ENCODE measurements at regions not wholly inside any gene's neighbourhood (a gene's known extent, or its start where the extent isn't known, plus 50 kb on each side); places are given as distances from the start of the nearest gene placed in this dataset.

- Histone ChIP-seq H3K4me1 (ENCODE audit: insufficient read depth, insufficient read length) (no peaks in the 10 kb centered on the region), H3K27me3 (ENCODE audit: insufficient read depth, insufficient read length) (no peaks in the 10 kb centered on the region), H3K9me3 (ENCODE audit: insufficient read depth, low read length) (no peaks in the 10 kb centered on the region), H3K36me3 (ENCODE audit: insufficient read depth, insufficient read length, low read length) (no peaks in the 10 kb centered on the region), H3K4me3 (ENCODE audit: insufficient read length, low read depth) (no peak overlapping the region), H3K9ac (ENCODE audit: insufficient read length, low read depth) (no peak overlapping the region)
- no peak for DNase-seq (ENCODE audit: low read depth, low spot score)
- TF ChIP-seq SUZ12 (IDR thresholded peaks at IDR 0.05; ENCODE audit: extremely low read depth, insufficient read depth, insufficient read length) (no peak), ZNF274 (IDR thresholded peaks at IDR 0.05; ENCODE audit: low read depth, low read length) (no peak), YY1 (IDR thresholded peaks at IDR 0.05; ENCODE audit: insufficient read depth, insufficient read length) (no peak)
Measured at GRCh38 chr18:41206341-41206830, 748.6 kb upstream of the PIK3C3 start.

GRCh38 chr18:41199212-41199611 is 755.8 kb upstream of the PIK3C3 start:
- no peak overlapping the region for H3K9ac ChIP-seq (ENCODE audit: insufficient read length, low read depth)
- no peaks in the 10 kb centered on the region for H3K4me1 ChIP-seq (ENCODE audit: insufficient read depth, insufficient read length)
- H3K9me3 ChIP-seq (ENCODE audit: insufficient read depth, low read length) = no peaks in the 10 kb centered on the region
- TF ChIP-seq ZNF274 (IDR thresholded peaks at IDR 0.05; ENCODE audit: low read depth, low read length) = no peak
- no peak for TF ChIP-seq YY1 (IDR thresholded peaks at IDR 0.05; ENCODE audit: insufficient read depth, insufficient read length)
- no peak for TF ChIP-seq SUZ12 (IDR thresholded peaks at IDR 0.05; ENCODE audit: extremely low read depth, insufficient read depth, insufficient read length)
- DNase-seq (ENCODE audit: low read depth, low spot score) = no peak
- H3K27me3 ChIP-seq (ENCODE audit: insufficient read depth, insufficient read length) = no peaks in the 10 kb centered on the region
- no peak overlapping the region for H3K4me3 ChIP-seq (ENCODE audit: insufficient read length, low read depth)
- H3K36me3 ChIP-seq (ENCODE audit: insufficient read depth, insufficient read length, low read length) = no peaks in the 10 kb centered on the region

DNA sequence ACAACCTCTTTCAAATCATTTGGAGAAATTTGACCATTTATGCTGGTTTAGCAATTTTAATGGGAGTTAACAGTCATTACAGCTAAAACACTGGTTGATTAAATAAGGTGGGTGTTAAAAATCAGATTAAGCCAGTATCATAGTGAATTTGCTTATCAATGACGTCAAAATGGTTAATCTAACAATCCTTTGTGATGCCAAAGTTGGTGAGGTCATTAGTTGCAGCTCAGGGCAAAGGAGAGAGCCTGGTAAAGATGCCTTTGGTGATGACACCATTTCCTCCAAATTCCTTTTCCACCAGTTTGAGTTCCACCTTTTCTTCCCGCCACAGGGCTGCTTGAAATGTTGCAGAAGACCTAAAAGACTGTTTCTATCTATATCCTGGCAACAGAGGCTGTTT is 757.1 kb upstream of the PIK3C3 start:
- H3K9ac ChIP-seq (ENCODE audit: insufficient read length, low read depth) = no peak overlapping the region
- H3K4me3 ChIP-seq (ENCODE audit: insufficient read length, low read depth) = no peak overlapping the region
- TF ChIP-seq ZNF274 (IDR thresholded peaks at IDR 0.05; ENCODE audit: low read depth, low read length) (no peak), SUZ12 (IDR thresholded peaks at IDR 0.05; ENCODE audit: extremely low read depth, insufficient read depth, insufficient read length) (no peak), YY1 (IDR thresholded peaks at IDR 0.05; ENCODE audit: insufficient read depth, insufficient read length) (no peak)
- no peaks in the 10 kb centered on the region for H3K4me1 ChIP-seq (ENCODE audit: insufficient read depth, insufficient read length)
- peak; percentile 1 for DNase-seq (ENCODE audit: low read depth, low spot score)
- no peaks in the 10 kb centered on the region for H3K9me3 ChIP-seq (ENCODE audit: insufficient read depth, low read length)
- H3K36me3 ChIP-seq (ENCODE audit: insufficient read depth, insufficient read length, low read length) = no peaks in the 10 kb centered on the region
- H3K27me3 ChIP-seq (ENCODE audit: insufficient read depth, insufficient read length) = no peaks in the 10 kb centered on the region

GRCh38 chr18:41170346-41170745 is 784.7 kb upstream of the PIK3C3 start:
- Histone ChIP-seq H3K27me3 (ENCODE audit: insufficient read depth, insufficient read length) (no peaks in the 10 kb centered on the region), H3K4me1 (ENCODE audit: insufficient read depth, insufficient read length) (no peaks in the 10 kb centered on the region), H3K4me3 (ENCODE audit: insufficient read length, low read depth) (no peak overlapping the region), H3K9ac (ENCODE audit: insufficient read length, low read depth) (no peak overlapping the region), H3K36me3 (ENCODE audit: insufficient read depth, insufficient read length, low read length) (no peaks in the 10 kb centered on the region), H3K9me3 (ENCODE audit: insufficient read depth, low read length) (no peaks in the 10 kb centered on the region)
- TF ChIP-seq ZNF274 (IDR thresholded peaks at IDR 0.05; ENCODE audit: low read depth, low read length) (no peak), SUZ12 (IDR thresholded peaks at IDR 0.05; ENCODE audit: extremely low read depth, insufficient read depth, insufficient read length) (no peak)
- DNase-seq (ENCODE audit: low read depth, low spot score) = no peak

- Histone ChIP-seq H3K4me1 (ENCODE audit: insufficient read depth, insufficient read length) (no peaks in the 10 kb centered on the region), H3K4me3 (ENCODE audit: insufficient read length, low read depth) (no peak overlapping the region), H3K36me3 (ENCODE audit: insufficient read depth, insufficient read length, low read length) (no peaks in the 10 kb centered on the region), H3K9me3 (ENCODE audit: insufficient read depth, low read length) (no peaks in the 10 kb centered on the region), H3K9ac (ENCODE audit: insufficient read length, low read depth) (no peak overlapping the region), H3K27me3 (ENCODE audit: insufficient read depth, insufficient read length) (no peaks in the 10 kb centered on the region)
- no peak for TF ChIP-seq SUZ12 (IDR thresholded peaks at IDR 0.05; ENCODE audit: extremely low read depth, insufficient read depth, insufficient read length)
- TF ChIP-seq YY1 (IDR thresholded peaks at IDR 0.05; ENCODE audit: insufficient read depth, insufficient read length) = no peak
- no peak for TF ChIP-seq ZNF274 (IDR thresholded peaks at IDR 0.05; ENCODE audit: low read depth, low read length)
- no peak for DNase-seq (ENCODE audit: low read depth, low spot score)
Measured at GRCh38 chr18:41165625-41166024, 789.4 kb upstream of the PIK3C3 start.

DNA sequence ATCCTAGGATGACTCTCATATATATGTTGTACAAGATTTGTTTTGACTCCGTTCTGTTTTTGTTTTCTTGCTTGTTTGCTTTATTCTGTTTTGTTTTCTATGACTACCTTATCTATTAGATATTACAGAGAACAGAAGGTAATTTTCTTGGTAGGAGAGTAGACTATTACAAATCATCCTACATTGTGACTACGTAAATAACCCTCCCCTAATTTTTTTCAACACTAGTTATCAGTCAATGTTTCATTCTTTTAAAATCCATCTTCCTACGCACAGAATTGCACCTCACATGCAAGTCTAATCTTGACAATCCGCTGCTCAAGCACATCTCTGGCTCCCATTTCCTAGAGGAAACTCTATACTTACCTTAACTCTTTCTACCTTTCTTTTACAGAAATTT is 792.3 kb upstream of the PIK3C3 start:
- Histone ChIP-seq H3K4me3 (ENCODE audit: insufficient read length, low read depth) (no peak overlapping the region), H3K9ac (ENCODE audit: insufficient read length, low read depth) (no peak overlapping the region), H3K36me3 (ENCODE audit: insufficient read depth, insufficient read length, low read length) (no peaks in the 10 kb centered on the region), H3K9me3 (ENCODE audit: insufficient read depth, low read length) (no peaks in the 10 kb centered on the region), H3K27me3 (ENCODE audit: insufficient read depth, insufficient read length) (no peaks in the 10 kb centered on the region), H3K4me1 (ENCODE audit: insufficient read depth, insufficient read length) (no peaks in the 10 kb centered on the region)
- DNase-seq (ENCODE audit: low read depth, low spot score) = no peak
- TF ChIP-seq ZNF274 (IDR thresholded peaks at IDR 0.05; ENCODE audit: low read depth, low read length) (no peak), YY1 (IDR thresholded peaks at IDR 0.05; ENCODE audit: insufficient read depth, insufficient read length) (no peak), SUZ12 (IDR thresholded peaks at IDR 0.05; ENCODE audit: extremely low read depth, insufficient read depth, insufficient read length) (no peak)

- H3K36me3 ChIP-seq (ENCODE audit: insufficient read depth, insufficient read length, low read length) = no peaks in the 10 kb centered on the region
- H3K4me1 ChIP-seq (ENCODE audit: insufficient read depth, insufficient read length) = no peaks in the 10 kb centered on the region
- TF ChIP-seq YY1 (IDR thresholded peaks at IDR 0.05; ENCODE audit: insufficient read depth, insufficient read length) (no peak), SUZ12 (IDR thresholded peaks at IDR 0.05; ENCODE audit: extremely low read depth, insufficient read depth, insufficient read length) (no peak), ZNF274 (IDR thresholded peaks at IDR 0.05; ENCODE audit: low read depth, low read length) (no peak)
- DNase-seq (ENCODE audit: low read depth, low spot score) = no peak
- H3K9me3 ChIP-seq (ENCODE audit: insufficient read depth, low read length) = no peaks in the 10 kb centered on the region
- no peak overlapping the region for H3K9ac ChIP-seq (ENCODE audit: insufficient read length, low read depth)
- H3K4me3 ChIP-seq (ENCODE audit: insufficient read length, low read depth) = no peak overlapping the region
- H3K27me3 ChIP-seq (ENCODE audit: insufficient read depth, insufficient read length) = no peaks in the 10 kb centered on the region
Measured at GRCh38 chr18:41162191-41162590, 792.8 kb upstream of the PIK3C3 start.

All from NT2/D1 (cell line).